Cardiac muscle cell (in vitro differentiated cells and primary cell): ENCODE measurements at regions not wholly inside any gene's neighbourhood (a gene's known extent, or its start where the extent isn't known, plus 50 kb on each side); places are given as distances from the start of the nearest gene placed in this dataset.

Experiments used
- DNase-seq, 2 donors: peaks; one replicate each; pipeline versions ENCODE4 v3.0.0 to v3.0.0-alpha.2; 2010 to 2017; ENCODE audit warnings: low read depth in 1 of 2, low spot score in 1 of 2
- H3K27ac ChIP-seq: fragments of 200-600 bp; sonication (generic); 2 replicates; pipeline ENCODE4 v1.5.1; 2016
- H3K27me3 ChIP-seq: fragments of 200-600 bp; sonication (generic); 2 replicates; pipeline ENCODE4 v1.6.0; 2016; ENCODE audit warnings: control low read depth
- H3K36me3 ChIP-seq: fragments of 200-600 bp; sonication (generic); 2 replicates; pipeline ENCODE4 v1.5.1; 2016; ENCODE audit warnings: control low read depth
- H3K4me1 ChIP-seq: fragments of 200-600 bp; sonication (generic); 2 replicates; pipeline ENCODE4 v1.8.1; 2017; ENCODE audit warnings: low read depth, mild to moderate bottlenecking, mixed run types
- H3K4me3 ChIP-seq: fragments of 200-600 bp; sonication (generic); 2 replicates; pipeline ENCODE4 v1.5.1; 2016; ENCODE audit warnings: mild to moderate bottlenecking
- H3K9me3 ChIP-seq: fragments of 200-600 bp; sonication (generic); 2 replicates; pipeline ENCODE4 v1.5.1; 2017; ENCODE audit warnings: low read depth, mild to moderate bottlenecking, control low read depth
- TF ChIP-seq, protein P1 (sequence below): IDR thresholded peaks from 2 replicates; pipeline ENCODE4 v1.5.1; 2012; ENCODE audit warnings: low read depth, mild to moderate bottlenecking, low read length

DNA sequence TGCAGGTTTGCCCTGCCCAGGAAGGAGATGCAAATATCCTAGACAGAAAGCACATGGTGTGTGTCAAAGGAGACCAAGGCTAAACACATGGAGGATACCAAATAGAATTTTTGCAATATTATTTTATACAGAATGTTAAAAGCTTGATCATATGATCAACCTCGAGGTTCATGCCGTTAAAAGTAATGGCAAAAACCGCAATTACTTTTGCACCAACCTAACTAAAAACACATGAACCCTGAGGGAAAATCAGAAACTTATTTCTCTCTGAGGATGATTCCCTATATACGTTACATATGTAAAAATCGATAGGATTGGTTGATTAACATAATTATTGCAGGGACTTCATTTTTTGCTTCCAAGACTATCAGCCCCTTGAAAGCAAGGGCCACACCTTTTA lies 88.1 kb downstream of the MZT1 start:
- TF ChIP-seq, protein P1, sequence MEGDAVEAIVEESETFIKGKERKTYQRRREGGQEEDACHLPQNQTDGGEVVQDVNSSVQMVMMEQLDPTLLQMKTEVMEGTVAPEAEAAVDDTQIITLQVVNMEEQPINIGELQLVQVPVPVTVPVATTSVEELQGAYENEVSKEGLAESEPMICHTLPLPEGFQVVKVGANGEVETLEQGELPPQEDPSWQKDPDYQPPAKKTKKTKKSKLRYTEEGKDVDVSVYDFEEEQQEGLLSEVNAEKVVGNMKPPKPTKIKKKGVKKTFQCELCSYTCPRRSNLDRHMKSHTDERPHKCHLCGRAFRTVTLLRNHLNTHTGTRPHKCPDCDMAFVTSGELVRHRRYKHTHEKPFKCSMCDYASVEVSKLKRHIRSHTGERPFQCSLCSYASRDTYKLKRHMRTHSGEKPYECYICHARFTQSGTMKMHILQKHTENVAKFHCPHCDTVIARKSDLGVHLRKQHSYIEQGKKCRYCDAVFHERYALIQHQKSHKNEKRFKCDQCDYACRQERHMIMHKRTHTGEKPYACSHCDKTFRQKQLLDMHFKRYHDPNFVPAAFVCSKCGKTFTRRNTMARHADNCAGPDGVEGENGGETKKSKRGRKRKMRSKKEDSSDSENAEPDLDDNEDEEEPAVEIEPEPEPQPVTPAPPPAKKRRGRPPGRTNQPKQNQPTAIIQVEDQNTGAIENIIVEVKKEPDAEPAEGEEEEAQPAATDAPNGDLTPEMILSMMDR: no peak
- H3K27me3 ChIP-seq: no peaks in the 10 kb centered on the region

DNA sequence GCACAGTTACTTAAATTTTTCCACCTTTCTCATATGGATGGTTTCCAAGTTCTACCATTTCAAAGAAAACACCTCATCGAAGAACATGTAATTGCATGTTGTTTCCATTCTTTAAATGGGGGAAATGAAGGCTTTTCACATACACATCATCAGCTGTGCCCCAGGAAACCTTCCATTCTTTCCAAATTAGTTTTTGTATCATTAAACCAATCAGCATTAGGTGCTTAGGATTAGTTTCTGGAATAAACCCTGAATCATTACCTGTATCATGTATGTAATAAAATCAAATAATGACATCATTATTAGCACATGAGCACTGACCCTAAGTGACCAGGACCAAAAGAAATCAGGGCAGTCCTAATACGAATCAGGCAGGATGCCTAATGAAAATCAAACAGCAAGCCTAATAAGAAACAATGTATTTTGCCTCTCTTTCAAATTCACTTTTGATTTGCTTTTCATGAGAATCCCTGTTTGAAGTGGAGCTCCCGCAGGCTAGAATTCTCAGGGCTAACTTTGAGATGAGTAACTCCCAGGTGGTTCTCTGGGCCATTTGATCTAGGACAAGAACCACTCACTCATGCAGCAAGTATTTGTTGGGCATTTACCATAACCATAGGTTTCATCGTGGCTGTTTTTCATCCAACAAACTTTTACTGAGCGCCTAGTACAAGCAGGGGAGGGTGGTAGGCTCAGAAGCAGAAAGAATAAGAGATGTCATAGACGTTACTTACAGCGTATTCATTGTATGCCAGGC lies 89.2 kb downstream of the MZT1 start:
- Histone ChIP-seq H3K4me3 (no peak overlapping the region), H3K4me1 (no peaks in the 10 kb centered on the region), H3K27me3 (no peaks in the 10 kb centered on the region), H3K36me3 (no peaks in the 10 kb centered on the region), H3K27ac (no peak overlapping the region), H3K9me3 (no peaks in the 10 kb centered on the region)
- TF ChIP-seq, protein P1: no peak
- no peak for DNase-seq

More for the DNA sequence above, 88.1 kb downstream of the MZT1 start:
- H3K4me3 ChIP-seq: no peak overlapping the region
- H3K4me1 ChIP-seq: no peaks in the 10 kb centered on the region
- no peak for DNase-seq
- H3K27ac ChIP-seq: no peak overlapping the region
- no peaks in the 10 kb centered on the region for H3K36me3 ChIP-seq
- H3K9me3 ChIP-seq: no peaks in the 10 kb centered on the region

DNA sequence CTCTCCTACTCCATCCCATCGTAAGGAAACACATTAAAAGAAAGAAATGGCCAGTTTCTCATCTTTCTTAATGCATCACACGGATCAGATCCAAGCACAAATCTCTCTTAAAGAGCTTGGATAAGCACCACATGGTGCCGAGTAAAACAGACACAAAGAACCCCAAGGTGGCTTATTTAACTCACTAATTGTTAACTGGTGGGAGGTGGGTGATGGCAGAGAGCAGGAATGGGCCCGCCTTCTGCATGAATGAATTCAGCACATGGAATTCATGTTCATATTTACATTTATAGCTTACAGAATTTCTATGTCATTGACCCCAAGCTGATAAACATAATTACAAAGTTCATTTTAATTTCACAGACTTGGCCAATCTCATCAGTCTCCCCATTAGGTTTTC lies 89.9 kb downstream of the MZT1 start:
- Histone ChIP-seq H3K4me3 (no peak overlapping the region), H3K9me3 (no peaks in the 10 kb centered on the region), H3K27ac (no peak overlapping the region), H3K4me1 (no peaks in the 10 kb centered on the region), H3K36me3 (no peaks in the 10 kb centered on the region), H3K27me3 (no peaks in the 10 kb centered on the region)
- TF ChIP-seq, protein P1: no peak
- DNase-seq: no peak

DNA sequence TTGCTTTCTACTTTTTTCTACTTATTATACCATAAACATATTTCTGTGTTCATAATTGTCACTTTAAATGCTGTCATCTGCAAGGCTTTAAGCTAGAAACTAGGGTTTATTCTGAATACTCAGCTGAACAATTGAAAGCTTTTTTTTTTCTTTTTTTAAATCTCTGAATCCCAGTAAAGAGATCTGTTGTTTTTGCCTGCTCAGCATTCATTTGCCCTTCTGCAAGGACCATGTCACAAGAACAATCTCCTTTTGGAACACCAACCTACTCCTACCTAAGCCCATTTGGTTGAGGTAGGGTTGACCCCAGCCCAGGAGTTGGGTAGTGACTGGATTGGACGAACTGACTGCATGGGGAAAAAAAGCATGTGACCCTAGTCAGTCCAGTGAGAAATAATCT lies 92.6 kb downstream of the MZT1 start:
- H3K4me3 ChIP-seq: no peak overlapping the region

DNA sequence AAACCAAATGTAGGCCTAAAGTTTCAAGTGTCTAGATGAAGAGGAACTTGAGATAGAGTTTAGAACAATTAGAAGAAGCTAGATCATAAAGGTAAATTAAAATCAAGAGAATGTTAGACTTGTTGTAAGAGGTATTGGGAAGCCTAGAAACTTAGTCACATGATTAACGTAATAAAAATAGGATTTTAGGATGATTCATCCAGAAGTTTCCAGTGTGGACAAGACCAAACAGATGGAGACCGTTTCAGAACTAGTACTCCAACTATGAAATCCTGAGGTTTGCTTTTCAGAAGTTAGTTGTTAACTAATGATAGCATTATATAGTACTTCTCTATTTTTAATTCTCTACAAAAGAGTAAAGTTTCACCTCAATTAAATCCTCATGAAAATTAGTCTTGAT lies 104.9 kb downstream of the MZT1 start:
- no peak for DNase-seq
- TF ChIP-seq, protein P1: no peak
- no peak overlapping the region for H3K27ac ChIP-seq
- no peak overlapping the region for H3K4me3 ChIP-seq
- no peaks in the 10 kb centered on the region for H3K27me3 ChIP-seq
- H3K4me1 ChIP-seq: peaks cover 13% of the 10 kb centered on the region
- no peaks in the 10 kb centered on the region for H3K36me3 ChIP-seq
- no peaks in the 10 kb centered on the region for H3K9me3 ChIP-seq

More for the DNA sequence above, 92.6 kb downstream of the MZT1 start:
- H3K4me1 ChIP-seq: no peaks in the 10 kb centered on the region
- no peaks in the 10 kb centered on the region for H3K36me3 ChIP-seq
- no peaks in the 10 kb centered on the region for H3K9me3 ChIP-seq
- H3K27me3 ChIP-seq: no peaks in the 10 kb centered on the region
- no peak overlapping the region for H3K27ac ChIP-seq
- DNase-seq: no peak
- TF ChIP-seq, protein P1: no peak
